ENCODE measurements at regions not wholly inside any gene's neighbourhood (a gene's known extent, or its start where the extent isn't known, plus 50 kb on each side); places are given as distances from the start of the nearest gene placed in this dataset.

DNA sequence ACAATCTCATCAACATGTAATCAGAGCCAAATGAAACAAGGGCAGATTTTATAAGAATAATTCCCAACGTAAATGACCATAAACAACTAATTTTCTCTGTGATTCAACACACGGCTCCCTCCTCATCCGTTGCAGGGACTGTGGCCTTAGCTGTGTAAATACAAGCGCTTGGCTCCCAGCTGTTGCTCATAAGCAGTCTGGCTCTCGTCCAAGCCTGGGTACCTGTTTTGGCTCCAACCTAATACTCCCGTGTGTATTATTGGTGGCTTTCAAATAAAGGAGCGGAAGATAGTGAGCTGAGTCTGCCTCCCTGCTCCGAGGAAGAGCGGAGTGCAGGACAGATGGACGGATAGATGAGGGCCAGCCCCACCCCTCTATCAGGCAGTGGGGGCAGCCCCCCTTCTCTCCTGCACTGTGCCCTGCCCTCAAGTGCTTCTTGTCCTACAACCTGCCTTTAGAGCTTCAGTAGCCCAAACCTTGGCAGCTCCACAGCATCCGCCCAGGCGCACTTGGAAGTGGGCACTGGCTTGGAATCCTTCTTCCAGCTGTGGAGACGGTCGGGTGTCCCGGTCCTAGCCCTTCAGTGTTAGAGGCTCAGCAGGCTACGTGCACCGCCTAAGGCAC is 670.9 kb downstream of the BRD1 start:
- ChIA-PET CTCF (ENCODE audit: low intra/inter-chr PET ratio, low total read pairs) (no interaction called here), POLR2A (no interaction called here)
- H3K9me3 ChIP-seq (ENCODE audit: low read length) = no peaks in the 10 kb centered on the region
- no peak overlapping the region for H3K9ac ChIP-seq (ENCODE audit: insufficient read depth, low read depth, low read length)
- H3K27me3 ChIP-seq (ENCODE audit: control insufficient read depth in 1 of 2, insufficient read depth in 2 of 2, low read length in 2 of 2) = peaks cover 3 to 35% of the 10 kb centered on the region in 2 experiments; a peak in 4 of 5 replicates
- intact Hi-C loops (cut with micrococcal nuclease; ENCODE audit: unreplicated experiment) (no loop called here), in situ Hi-C loops (cut with HindIII; ENCODE audit: extremely low pct_ligation_motif_present, low pct_unique_long_range_greater_than_20kb) (no loop called here)
- H3K27ac ChIP-seq (ENCODE audit: extremely low read length, insufficient read depth, low read length) = no peak overlapping the region
- no peaks in the 10 kb centered on the region for H4K20me1 ChIP-seq (ENCODE audit: insufficient read depth, low read length)
- H3K4me1 ChIP-seq (ENCODE audit: insufficient read depth, low read length) = no peaks in the 10 kb centered on the region
- WGBS (ENCODE audit: low lambda C conversion rate) = 15% methylated on average over 15 of the region's 17 CpGs
- H3K4me3 ChIP-seq (replicated peaks in 1 of 3; ENCODE audit: insufficient read depth in 1 of 3, low read depth in 2 of 3, low read length in 3 of 3) = no peak overlapping the region
- FAIRE-seq = no peak
- DNase-seq (ENCODE audit: low spot score) = no peak
- H3K36me3 ChIP-seq (replicated peaks in 1 of 2; ENCODE audit: control insufficient read depth in 1 of 2, insufficient read depth in 2 of 2, low read length in 2 of 2) = no peaks in the 10 kb centered on the region
- TF ChIP-seq, protein P1, sequence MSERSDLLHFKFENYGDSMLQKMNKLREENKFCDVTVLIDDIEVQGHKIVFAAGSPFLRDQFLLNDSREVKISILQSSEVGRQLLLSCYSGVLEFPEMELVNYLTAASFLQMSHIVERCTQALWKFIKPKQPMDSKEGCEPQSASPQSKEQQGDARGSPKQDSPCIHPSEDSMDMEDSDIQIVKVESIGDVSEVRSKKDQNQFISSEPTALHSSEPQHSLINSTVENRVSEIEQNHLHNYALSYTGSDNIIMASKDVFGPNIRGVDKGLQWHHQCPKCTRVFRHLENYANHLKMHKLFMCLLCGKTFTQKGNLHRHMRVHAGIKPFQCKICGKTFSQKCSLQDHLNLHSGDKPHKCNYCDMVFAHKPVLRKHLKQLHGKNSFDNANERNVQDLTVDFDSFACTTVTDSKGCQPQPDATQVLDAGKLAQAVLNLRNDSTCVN (CRISPR knock-in tag; IDR thresholded peaks at IDR 0.05; ENCODE audit: borderline replicate concordance) = no peak
- no peak for TF ChIP-seq MXD4 (CRISPR knock-in tag; IDR thresholded peaks at IDR 0.05)
- TF ChIP-seq E2F2 (CRISPR knock-in tag; IDR thresholded peaks at IDR 0.05; ENCODE audit: borderline replicate concordance) = no peak
- no peak for ATAC-seq
- H2AFZ ChIP-seq (ENCODE audit: low read length) = no peak overlapping the region
- H3K4me2 ChIP-seq (ENCODE audit: low read depth, low read length) = no peak overlapping the region
- no TSS peak for BruUV-seq (replicated peaks)
- no peaks in the 10 kb centered on the region for H3K79me2 ChIP-seq (ENCODE audit: insufficient read depth, low read length)

GRCh38 chr22:49155770-49156580 is 671.7 kb downstream of the BRD1 start:
- DNase-seq (ENCODE audit: low spot score) (no peak), ATAC-seq (no peak), FAIRE-seq (no peak)
- H3K27ac ChIP-seq (ENCODE audit: extremely low read length, insufficient read depth, low read length) = no peak overlapping the region
- POLR2A ChIA-PET = no interaction called here
- intact Hi-C loops (cut with micrococcal nuclease; ENCODE audit: unreplicated experiment) = no loop called here
- peaks cover 3 to 30% of the 10 kb centered on the region in 2 experiments; a peak in 4 of 5 replicates for H3K27me3 ChIP-seq (ENCODE audit: control insufficient read depth in 1 of 2, insufficient read depth in 2 of 2, low read length in 2 of 2)
- H3K79me2 ChIP-seq (ENCODE audit: insufficient read depth, low read length) = no peaks in the 10 kb centered on the region
- BruUV-seq (replicated peaks) = no TSS peak
- H3K4me2 ChIP-seq (ENCODE audit: low read depth, low read length) = no peak overlapping the region
- H3K36me3 ChIP-seq (replicated peaks in 1 of 2; ENCODE audit: control insufficient read depth in 1 of 2, insufficient read depth in 2 of 2, low read length in 2 of 2) = no peaks in the 10 kb centered on the region
- no peak overlapping the region for H2AFZ ChIP-seq (ENCODE audit: low read length)
- in situ Hi-C loops (cut with HindIII; ENCODE audit: extremely low pct_ligation_motif_present, low pct_unique_long_range_greater_than_20kb) = no loop called here
- H3K4me1 ChIP-seq (ENCODE audit: insufficient read depth, low read length) = no peaks in the 10 kb centered on the region
- no peaks in the 10 kb centered on the region for H4K20me1 ChIP-seq (ENCODE audit: insufficient read depth, low read length)
- H3K9ac ChIP-seq (ENCODE audit: insufficient read depth, low read depth, low read length) = no peak overlapping the region
- H3K4me3 ChIP-seq (replicated peaks in 1 of 3; ENCODE audit: insufficient read depth in 1 of 3, low read depth in 2 of 3, low read length in 3 of 3) = no peak overlapping the region
- no peaks in the 10 kb centered on the region for H3K9me3 ChIP-seq (ENCODE audit: low read length)
- CTCF ChIA-PET (ENCODE audit: low intra/inter-chr PET ratio, low total read pairs) = no interaction called here
- WGBS (ENCODE audit: low lambda C conversion rate) = 40% methylated on average over 23 of the region's 24 CpGs
- TF ChIP-seq HDAC6 (IDR thresholded peaks at IDR 0.05; ENCODE audit: low read depth, low read length) (no peak), SMARCC2 (IDR thresholded peaks at IDR 0.05) (no peak), HBP1 (CRISPR knock-in tag; IDR thresholded peaks at IDR 0.05; ENCODE audit: low read depth) (no peak), FOXM1 (CRISPR knock-in tag; IDR thresholded peaks at IDR 0.05) (no peak), ZKSCAN1 (IDR thresholded peaks at IDR 0.05; ENCODE audit: low read length) (no peak), ZSCAN25 (CRISPR knock-in tag; IDR thresholded peaks at IDR 0.05) (no peak), TAF15 (IDR thresholded peaks at IDR 0.05; ENCODE audit: low read depth, low read length, poor library complexity, severe bottlenecking) (no peak), ZNF567 (CRISPR knock-in tag; IDR thresholded peaks at IDR 0.05; ENCODE audit: borderline replicate concordance) (no peak), SRSF4 (IDR thresholded peaks at IDR 0.05; ENCODE audit: low read depth, low read length, poor library complexity, severe bottlenecking) (no peak)
- TF ChIP-seq, protein P2, sequence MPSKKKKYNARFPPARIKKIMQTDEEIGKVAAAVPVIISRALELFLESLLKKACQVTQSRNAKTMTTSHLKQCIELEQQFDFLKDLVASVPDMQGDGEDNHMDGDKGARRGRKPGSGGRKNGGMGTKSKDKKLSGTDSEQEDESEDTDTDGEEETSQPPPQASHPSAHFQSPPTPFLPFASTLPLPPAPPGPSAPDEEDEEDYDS (CRISPR knock-in tag; IDR thresholded peaks at IDR 0.05) = no peak

All from HepG2 (cell line).